ENCODE measurements at regions not wholly inside any gene's neighbourhood (a gene's known extent, or its start where the extent isn't known, plus 50 kb on each side); places are given as distances from the start of the nearest gene placed in this dataset.

DNA sequence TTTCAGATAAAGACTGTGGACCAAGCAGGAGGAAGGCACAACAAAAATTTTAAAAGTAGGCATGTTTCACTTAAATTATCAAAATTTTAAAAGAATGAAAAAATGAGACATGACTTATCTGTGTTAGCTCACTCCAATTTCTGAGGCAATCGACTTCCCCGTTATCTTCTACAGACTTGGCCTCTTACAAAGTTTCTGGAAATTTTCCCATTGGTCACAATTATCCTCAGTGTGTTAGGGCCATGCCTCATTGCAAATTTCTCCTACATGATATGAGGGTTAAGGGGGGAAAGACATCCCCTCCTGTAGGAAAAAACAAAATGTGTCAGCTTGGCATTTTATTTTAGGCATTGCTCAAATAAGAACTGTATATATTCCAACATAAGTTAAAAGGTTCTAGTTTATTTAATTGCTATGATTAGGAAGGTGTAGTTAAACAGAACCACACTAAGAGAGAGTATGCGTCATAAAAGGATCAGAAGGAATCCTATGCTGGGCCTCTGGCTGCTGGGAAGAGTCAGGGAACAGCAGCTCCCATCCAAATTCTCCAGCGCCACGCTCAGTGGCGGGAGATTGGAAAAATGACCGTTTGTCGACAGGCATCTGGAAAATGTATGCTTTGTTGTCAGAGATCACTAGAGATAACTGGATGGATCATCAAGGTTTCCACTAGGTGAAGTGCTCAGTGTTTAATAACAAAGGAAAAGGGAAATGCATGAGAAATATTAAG, 463.6 kb upstream of the NR2F2 start:
- H3K27me3 ChIP-seq (replicated peaks in 1 of 4; ENCODE audit: control insufficient read depth in 3 of 4, extremely low read depth in 1 of 4, insufficient read depth in 3 of 4, low read length in 3 of 4): no peaks in the 10 kb centered on the region
- H3K9ac ChIP-seq (replicated peaks in 1 of 4; ENCODE audit: extremely low read depth in 1 of 4, low read depth in 3 of 4, low read length in 3 of 4): no peak overlapping the region
- FAIRE-seq (no peak), DNase-seq (ENCODE audit: low read depth in 1 of 2, low spot score in 2 of 2) (no peak)
- H3K14ac ChIP-seq (ENCODE audit: insufficient read length): no peak overlapping the region
- no peak overlapping the region for H4K8ac ChIP-seq (ENCODE audit: extremely low read depth, insufficient read depth, low read length)
- no peak overlapping the region for H2BK5ac ChIP-seq (ENCODE audit: low read depth, low read length)
- POLR2A ChIA-PET (ENCODE audit: partially characterized antibody): interaction anchor here (0.7 kb wide), 1 partner anchor 590 kb away, joined by 3 read pairs; no protein-coding TSS in a partner anchor
- no peak overlapping the region for H2BK15ac ChIP-seq (ENCODE audit: low read length)
- H2BK12ac ChIP-seq (ENCODE audit: low read depth, low read length): no peak overlapping the region
- H4K91ac ChIP-seq (replicated peaks; ENCODE audit: insufficient read length, low read length): no peak overlapping the region
- H3K4me1 ChIP-seq (replicated peaks in 1 of 4; ENCODE audit: control insufficient read depth in 3 of 4, insufficient read depth in 4 of 4, low read length in 3 of 4): peaks cover 0 to 3% (median 0%) of the 10 kb centered on the region in 4 experiments; a peak in 1 of 7 replicates
- H2BK120ac ChIP-seq (replicated peaks; ENCODE audit: low read depth, low read length): no peak overlapping the region
- H3K9me3 ChIP-seq (ENCODE audit: insufficient read depth in 2 of 2, low read depth in 1 of 2, low read length in 1 of 2): no peaks in the 10 kb centered on the region
- no peak overlapping the region for H3K4ac ChIP-seq (replicated peaks; ENCODE audit: insufficient read length, low read depth, low read length)
- H2AK5ac ChIP-seq (ENCODE audit: low read depth, low read length): no peak overlapping the region
- H4K20me1 ChIP-seq (replicated peaks in 1 of 2; ENCODE audit: control insufficient read depth in 1 of 2, insufficient read depth in 2 of 2, low read length in 2 of 2): no peaks in the 10 kb centered on the region
- H3K4me2 ChIP-seq (ENCODE audit: insufficient read depth in 1 of 2, low read depth in 2 of 2, low read length in 2 of 2): no peak overlapping the region
- H2AFZ ChIP-seq (ENCODE audit: low read length): no peak overlapping the region
- no peak overlapping the region for H3K18ac ChIP-seq (ENCODE audit: extremely low read depth, low read length)
- H3K23ac ChIP-seq (ENCODE audit: insufficient read length): no peak overlapping the region
- H3K56ac ChIP-seq (replicated peaks; ENCODE audit: insufficient read length, low read depth, low read length): no peak overlapping the region
- no peak overlapping the region for H3K27ac ChIP-seq (ENCODE audit: low read depth, low read length)
- no peaks in the 10 kb centered on the region for H3K79me1 ChIP-seq (ENCODE audit: low read depth, low read length)
- H2BK20ac ChIP-seq (ENCODE audit: low read length): no peak overlapping the region
- WGBS, 2 experiments (ENCODE audit: extremely low coverage in 1 of 2, insufficient coverage in 1 of 2, insufficient read length in 1 of 2, insufficient replicate concordance in 2 of 2, low coverage in 1 of 2, low lambda C conversion rate in 2 of 2, missing lambda C conversion rate in 1 of 2): 95% methylated on average over 8 of the region's 8 CpGs; no CpG with 5 or more reads in 1 of the 2 experiments
- no peaks in the 10 kb centered on the region for H3K23me2 ChIP-seq (ENCODE audit: low read depth, low read length)
- H3K4me3 ChIP-seq (ENCODE audit: extremely low read depth in 1 of 4, insufficient read depth in 2 of 4, low read depth in 3 of 4, low read length in 4 of 4): no peak overlapping the region
- H3K79me2 ChIP-seq (ENCODE audit: control insufficient read depth in 1 of 2, insufficient read depth in 2 of 2, low read length in 2 of 2): no peaks in the 10 kb centered on the region
- H4K5ac ChIP-seq (ENCODE audit: insufficient read length, low read depth, low read length): no peak overlapping the region
- H3K36me3 ChIP-seq (ENCODE audit: control insufficient read depth in 2 of 4, insufficient read depth in 4 of 4, low read length in 3 of 4): no peaks in the 10 kb centered on the region
- CTCF ChIA-PET (ENCODE audit: partially characterized antibody): no interaction called here
- TF ChIP-seq SP1 (IDR thresholded peaks at IDR 0.05; ENCODE audit: low read depth, low read length) (no peak), JUND (IDR thresholded peaks at IDR 0.05; ENCODE audit: low read length) (no peak), SIX5 (IDR thresholded peaks at IDR 0.05; ENCODE audit: low read depth, low read length) (no peak), BCL11A (IDR thresholded peaks at IDR 0.05; ENCODE audit: low read depth in 2 of 2, low read length in 2 of 2) (no peak), RBBP5 (IDR thresholded peaks at IDR 0.05; ENCODE audit: borderline replicate concordance, low read depth, low read length) (no peak), FOSL1 (IDR thresholded peaks at IDR 0.05; ENCODE audit: insufficient read depth, low read depth, low read length) (no peak), KDM1A (IDR thresholded peaks at IDR 0.05; ENCODE audit: borderline replicate concordance, low read length) (no peak), EP300 (IDR thresholded peaks at IDR 0.05; ENCODE audit: borderline replicate concordance in 1 of 2, low read depth in 2 of 2, low read length in 2 of 2) (no peak)
- TF ChIP-seq, protein P1, sequence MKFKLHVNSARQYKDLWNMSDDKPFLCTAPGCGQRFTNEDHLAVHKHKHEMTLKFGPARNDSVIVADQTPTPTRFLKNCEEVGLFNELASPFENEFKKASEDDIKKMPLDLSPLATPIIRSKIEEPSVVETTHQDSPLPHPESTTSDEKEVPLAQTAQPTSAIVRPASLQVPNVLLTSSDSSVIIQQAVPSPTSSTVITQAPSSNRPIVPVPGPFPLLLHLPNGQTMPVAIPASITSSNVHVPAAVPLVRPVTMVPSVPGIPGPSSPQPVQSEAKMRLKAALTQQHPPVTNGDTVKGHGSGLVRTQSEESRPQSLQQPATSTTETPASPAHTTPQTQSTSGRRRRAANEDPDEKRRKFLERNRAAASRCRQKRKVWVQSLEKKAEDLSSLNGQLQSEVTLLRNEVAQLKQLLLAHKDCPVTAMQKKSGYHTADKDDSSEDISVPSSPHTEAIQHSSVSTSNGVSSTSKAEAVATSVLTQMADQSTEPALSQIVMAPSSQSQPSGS (IDR thresholded peaks at IDR 0.05; ENCODE audit: low read length): no peak

Data from H1 (cell line).